ENCODE measurements at regions not wholly inside any gene's neighbourhood (a gene's known extent, or its start where the extent isn't known, plus 50 kb on each side); places are given as distances from the start of the nearest gene placed in this dataset.

GRCh38 chr18:65522907-65523306 lies 227.9 kb upstream of the CDH7 start:
- Histone ChIP-seq H3K9me3 (ENCODE audit: insufficient read depth, low read length) (no peaks in the 10 kb centered on the region), H3K9ac (ENCODE audit: insufficient read length, low read depth) (no peak overlapping the region), H3K36me3 (ENCODE audit: insufficient read depth, insufficient read length, low read length) (no peaks in the 10 kb centered on the region), H3K4me1 (ENCODE audit: insufficient read depth, insufficient read length) (no peaks in the 10 kb centered on the region), H3K4me3 (ENCODE audit: insufficient read length, low read depth) (no peak overlapping the region), H3K27me3 (ENCODE audit: insufficient read depth, insufficient read length) (no peaks in the 10 kb centered on the region)
- no peak for DNase-seq (ENCODE audit: low read depth, low spot score)
- TF ChIP-seq SUZ12 (IDR thresholded peaks at IDR 0.05; ENCODE audit: extremely low read depth, insufficient read depth, insufficient read length) (no peak), YY1 (IDR thresholded peaks at IDR 0.05; ENCODE audit: insufficient read depth, insufficient read length) (no peak), ZNF274 (IDR thresholded peaks at IDR 0.05; ENCODE audit: low read depth, low read length) (no peak)

DNA sequence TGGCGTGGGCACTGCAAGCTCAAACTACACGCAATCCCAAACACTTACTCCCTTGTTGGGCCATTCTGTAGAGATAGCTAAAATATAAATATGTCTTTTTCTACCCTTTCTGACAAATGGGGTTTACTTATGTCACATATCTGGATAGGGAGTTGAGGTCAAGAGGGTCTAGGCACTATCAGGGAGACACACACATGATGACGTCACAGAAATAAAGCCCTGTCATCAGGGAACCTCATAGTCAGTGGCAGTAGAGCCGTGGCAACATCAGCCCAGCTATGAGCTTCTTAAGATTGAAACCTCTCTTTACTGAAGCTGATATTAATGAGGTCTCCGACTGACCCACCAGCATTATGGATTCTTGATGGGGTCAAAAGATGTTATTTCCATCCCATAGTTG lies 234.6 kb upstream of the CDH7 start:
- Histone ChIP-seq H3K36me3 (ENCODE audit: insufficient read depth, insufficient read length, low read length) (no peaks in the 10 kb centered on the region), H3K4me1 (ENCODE audit: insufficient read depth, insufficient read length) (no peaks in the 10 kb centered on the region), H3K4me3 (ENCODE audit: insufficient read length, low read depth) (no peak overlapping the region), H3K9ac (ENCODE audit: insufficient read length, low read depth) (no peak overlapping the region), H3K27me3 (ENCODE audit: insufficient read depth, insufficient read length) (no peaks in the 10 kb centered on the region), H3K9me3 (ENCODE audit: insufficient read depth, low read length) (no peaks in the 10 kb centered on the region)
- DNase-seq (ENCODE audit: low read depth, low spot score): no peak
- TF ChIP-seq SUZ12 (IDR thresholded peaks at IDR 0.05; ENCODE audit: extremely low read depth, insufficient read depth, insufficient read length) (no peak), YY1 (IDR thresholded peaks at IDR 0.05; ENCODE audit: insufficient read depth, insufficient read length) (no peak), ZNF274 (IDR thresholded peaks at IDR 0.05; ENCODE audit: low read depth, low read length) (no peak)

DNA sequence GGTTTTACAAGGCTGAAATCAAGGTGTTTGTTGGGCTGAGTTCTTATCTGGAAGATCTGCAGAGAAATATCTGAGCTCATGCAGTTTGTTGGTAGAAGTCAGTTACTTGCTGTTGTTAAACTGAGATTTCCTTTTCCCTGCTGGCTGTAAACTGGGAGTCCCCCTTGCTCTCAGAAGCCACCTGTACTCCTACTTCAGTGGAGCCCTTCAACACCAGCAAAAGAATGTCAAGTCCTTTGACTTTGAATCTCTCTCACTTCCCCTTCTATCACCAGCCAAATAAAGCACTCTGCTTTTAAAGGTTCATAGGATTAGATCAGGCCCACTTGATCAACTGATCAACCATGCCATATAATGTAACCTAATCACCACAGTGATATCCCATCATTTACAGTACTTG lies 252.2 kb upstream of the CDH7 start:
- DNase-seq (ENCODE audit: low read depth, low spot score): no peak
- TF ChIP-seq SUZ12 (IDR thresholded peaks at IDR 0.05; ENCODE audit: extremely low read depth, insufficient read depth, insufficient read length) (no peak), ZNF274 (IDR thresholded peaks at IDR 0.05; ENCODE audit: low read depth, low read length) (no peak), YY1 (IDR thresholded peaks at IDR 0.05; ENCODE audit: insufficient read depth, insufficient read length) (no peak)
- no peak overlapping the region for H3K4me3 ChIP-seq (ENCODE audit: insufficient read length, low read depth)
- H3K9ac ChIP-seq (ENCODE audit: insufficient read length, low read depth): no peak overlapping the region
- no peaks in the 10 kb centered on the region for H3K27me3 ChIP-seq (ENCODE audit: insufficient read depth, insufficient read length)
- no peaks in the 10 kb centered on the region for H3K9me3 ChIP-seq (ENCODE audit: insufficient read depth, low read length)
- H3K36me3 ChIP-seq (ENCODE audit: insufficient read depth, insufficient read length, low read length): no peaks in the 10 kb centered on the region
- no peaks in the 10 kb centered on the region for H3K4me1 ChIP-seq (ENCODE audit: insufficient read depth, insufficient read length)

- DNase-seq (ENCODE audit: low read depth, low spot score): no peak
- Histone ChIP-seq H3K9ac (ENCODE audit: insufficient read length, low read depth) (no peak overlapping the region), H3K9me3 (ENCODE audit: insufficient read depth, low read length) (no peaks in the 10 kb centered on the region), H3K36me3 (ENCODE audit: insufficient read depth, insufficient read length, low read length) (no peaks in the 10 kb centered on the region), H3K27me3 (ENCODE audit: insufficient read depth, insufficient read length) (no peaks in the 10 kb centered on the region), H3K4me1 (ENCODE audit: insufficient read depth, insufficient read length) (no peaks in the 10 kb centered on the region), H3K4me3 (ENCODE audit: insufficient read length, low read depth) (no peak overlapping the region)
- TF ChIP-seq SUZ12 (IDR thresholded peaks at IDR 0.05; ENCODE audit: extremely low read depth, insufficient read depth, insufficient read length): no peak
- TF ChIP-seq ZNF274 (IDR thresholded peaks at IDR 0.05; ENCODE audit: low read depth, low read length): no peak
- TF ChIP-seq YY1 (IDR thresholded peaks at IDR 0.05; ENCODE audit: insufficient read depth, insufficient read length): no peak
Observed at GRCh38 chr18:65487569-65487968, 263.2 kb upstream of the CDH7 start.

DNA sequence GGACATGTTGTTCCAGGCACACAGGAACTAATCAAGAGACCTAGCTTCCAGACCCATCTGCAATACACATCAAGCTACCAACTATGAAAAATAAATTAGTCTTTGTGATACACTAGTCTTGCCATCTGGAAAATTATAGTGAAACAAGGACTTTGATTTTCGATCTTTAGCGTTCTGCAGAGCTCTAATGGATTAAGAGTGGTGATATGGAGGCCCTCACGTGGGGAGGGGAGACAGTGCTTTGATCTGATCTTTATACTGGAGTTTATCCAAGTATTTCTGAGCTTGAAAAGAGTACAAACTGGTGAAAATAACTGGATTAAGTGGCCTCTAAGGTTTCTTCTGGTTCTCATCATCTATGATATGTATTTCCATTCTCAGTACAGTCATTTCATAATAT lies 273.4 kb upstream of the CDH7 start:
- Histone ChIP-seq H3K27me3 (ENCODE audit: insufficient read depth, insufficient read length) (no peaks in the 10 kb centered on the region), H3K9ac (ENCODE audit: insufficient read length, low read depth) (no peak overlapping the region), H3K9me3 (ENCODE audit: insufficient read depth, low read length) (no peaks in the 10 kb centered on the region), H3K4me1 (ENCODE audit: insufficient read depth, insufficient read length) (no peaks in the 10 kb centered on the region), H3K4me3 (ENCODE audit: insufficient read length, low read depth) (no peak overlapping the region), H3K36me3 (ENCODE audit: insufficient read depth, insufficient read length, low read length) (no peaks in the 10 kb centered on the region)
- TF ChIP-seq YY1 (IDR thresholded peaks at IDR 0.05; ENCODE audit: insufficient read depth, insufficient read length) (no peak), ZNF274 (IDR thresholded peaks at IDR 0.05; ENCODE audit: low read depth, low read length) (no peak), SUZ12 (IDR thresholded peaks at IDR 0.05; ENCODE audit: extremely low read depth, insufficient read depth, insufficient read length) (no peak)
- no peak for DNase-seq (ENCODE audit: low read depth, low spot score)

DNA sequence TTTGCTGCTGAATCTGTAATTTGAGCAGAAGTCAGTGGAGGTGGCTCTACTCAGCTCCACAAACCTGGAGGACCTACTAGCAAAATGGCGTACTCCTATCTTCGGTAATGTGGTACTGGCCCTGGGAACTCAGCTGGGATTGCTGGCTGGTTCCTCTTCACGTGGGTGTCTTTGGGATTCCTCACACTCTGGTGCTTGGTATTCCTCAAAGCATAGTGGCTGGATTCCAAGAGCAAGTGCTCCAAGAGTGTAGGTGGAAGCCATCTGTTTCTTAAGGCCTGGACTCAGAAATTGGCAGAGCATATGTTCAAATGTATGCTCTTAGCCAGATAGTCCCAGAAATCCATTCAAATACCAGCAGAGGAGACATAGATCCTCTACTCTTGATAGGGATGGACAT lies 281.9 kb upstream of the CDH7 start:
- no peak for DNase-seq (ENCODE audit: low read depth, low spot score)
- no peak overlapping the region for H3K4me3 ChIP-seq (ENCODE audit: insufficient read length, low read depth)
- no peaks in the 10 kb centered on the region for H3K27me3 ChIP-seq (ENCODE audit: insufficient read depth, insufficient read length)

GRCh38 chr18:65464361-65464760 lies 286.5 kb upstream of the CDH7 start:
- H3K9ac ChIP-seq (ENCODE audit: insufficient read length, low read depth): no peak overlapping the region
- no peaks in the 10 kb centered on the region for H3K36me3 ChIP-seq (ENCODE audit: insufficient read depth, insufficient read length, low read length)
- DNase-seq (ENCODE audit: low read depth, low spot score): no peak
- TF ChIP-seq SUZ12 (IDR thresholded peaks at IDR 0.05; ENCODE audit: extremely low read depth, insufficient read depth, insufficient read length) (no peak), YY1 (IDR thresholded peaks at IDR 0.05; ENCODE audit: insufficient read depth, insufficient read length) (no peak), ZNF274 (IDR thresholded peaks at IDR 0.05; ENCODE audit: low read depth, low read length) (no peak)
- H3K4me1 ChIP-seq (ENCODE audit: insufficient read depth, insufficient read length): no peaks in the 10 kb centered on the region
- H3K9me3 ChIP-seq (ENCODE audit: insufficient read depth, low read length): no peaks in the 10 kb centered on the region
- no peaks in the 10 kb centered on the region for H3K27me3 ChIP-seq (ENCODE audit: insufficient read depth, insufficient read length)
- no peak overlapping the region for H3K4me3 ChIP-seq (ENCODE audit: insufficient read length, low read depth)

More for the DNA sequence above, 281.9 kb upstream of the CDH7 start:
- no peak for TF ChIP-seq SUZ12 (IDR thresholded peaks at IDR 0.05; ENCODE audit: extremely low read depth, insufficient read depth, insufficient read length)
- no peak for TF ChIP-seq YY1 (IDR thresholded peaks at IDR 0.05; ENCODE audit: insufficient read depth, insufficient read length)
- TF ChIP-seq ZNF274 (IDR thresholded peaks at IDR 0.05; ENCODE audit: low read depth, low read length): no peak
- Histone ChIP-seq H3K36me3 (ENCODE audit: insufficient read depth, insufficient read length, low read length) (no peaks in the 10 kb centered on the region), H3K9ac (ENCODE audit: insufficient read length, low read depth) (no peak overlapping the region), H3K4me1 (ENCODE audit: insufficient read depth, insufficient read length) (no peaks in the 10 kb centered on the region), H3K9me3 (ENCODE audit: insufficient read depth, low read length) (no peaks in the 10 kb centered on the region)

- Histone ChIP-seq H3K27me3 (ENCODE audit: insufficient read depth, insufficient read length) (no peaks in the 10 kb centered on the region), H3K9me3 (ENCODE audit: insufficient read depth, low read length) (no peaks in the 10 kb centered on the region), H3K9ac (ENCODE audit: insufficient read length, low read depth) (no peak overlapping the region), H3K4me1 (ENCODE audit: insufficient read depth, insufficient read length) (no peaks in the 10 kb centered on the region), H3K4me3 (ENCODE audit: insufficient read length, low read depth) (no peak overlapping the region), H3K36me3 (ENCODE audit: insufficient read depth, insufficient read length, low read length) (no peaks in the 10 kb centered on the region)
- no peak for DNase-seq (ENCODE audit: low read depth, low spot score)
- no peak for TF ChIP-seq ZNF274 (IDR thresholded peaks at IDR 0.05; ENCODE audit: low read depth, low read length)
- TF ChIP-seq SUZ12 (IDR thresholded peaks at IDR 0.05; ENCODE audit: extremely low read depth, insufficient read depth, insufficient read length): no peak
- TF ChIP-seq YY1 (IDR thresholded peaks at IDR 0.05; ENCODE audit: insufficient read depth, insufficient read length): no peak
Observed at GRCh38 chr18:65459741-65460140, 291.1 kb upstream of the CDH7 start.
